ENCODE measurements at regions not wholly inside any gene's neighbourhood (a gene's known extent, or its start where the extent isn't known, plus 50 kb on each side); places are given as distances from the start of the nearest gene placed in this dataset.

DNA sequence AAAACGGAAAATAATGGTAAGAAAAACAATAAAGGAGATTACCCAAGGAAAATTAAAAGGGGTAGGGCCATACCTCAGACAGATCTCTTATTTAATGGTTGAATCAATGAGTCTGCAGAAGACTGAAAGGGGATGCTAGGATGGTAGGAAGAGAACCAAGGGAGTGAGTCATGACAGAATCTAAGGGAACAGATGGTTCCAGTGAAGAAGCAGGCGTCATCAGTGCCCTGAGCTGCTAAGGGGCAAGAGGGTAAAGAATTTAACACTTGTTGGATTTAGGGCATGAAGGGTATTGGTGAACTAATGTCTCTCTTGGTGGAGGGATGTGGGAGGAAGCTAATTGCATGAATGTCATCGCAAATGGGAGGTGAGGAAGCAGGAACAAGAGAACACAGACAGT lies 329.2 kb upstream of the TSHZ3 start:
- no peak overlapping the region for H3K27ac ChIP-seq
- no peak for DNase-seq (ENCODE audit: low spot score)
- CTCF ChIA-PET = no interaction called here
- TF ChIP-seq, protein P1, sequence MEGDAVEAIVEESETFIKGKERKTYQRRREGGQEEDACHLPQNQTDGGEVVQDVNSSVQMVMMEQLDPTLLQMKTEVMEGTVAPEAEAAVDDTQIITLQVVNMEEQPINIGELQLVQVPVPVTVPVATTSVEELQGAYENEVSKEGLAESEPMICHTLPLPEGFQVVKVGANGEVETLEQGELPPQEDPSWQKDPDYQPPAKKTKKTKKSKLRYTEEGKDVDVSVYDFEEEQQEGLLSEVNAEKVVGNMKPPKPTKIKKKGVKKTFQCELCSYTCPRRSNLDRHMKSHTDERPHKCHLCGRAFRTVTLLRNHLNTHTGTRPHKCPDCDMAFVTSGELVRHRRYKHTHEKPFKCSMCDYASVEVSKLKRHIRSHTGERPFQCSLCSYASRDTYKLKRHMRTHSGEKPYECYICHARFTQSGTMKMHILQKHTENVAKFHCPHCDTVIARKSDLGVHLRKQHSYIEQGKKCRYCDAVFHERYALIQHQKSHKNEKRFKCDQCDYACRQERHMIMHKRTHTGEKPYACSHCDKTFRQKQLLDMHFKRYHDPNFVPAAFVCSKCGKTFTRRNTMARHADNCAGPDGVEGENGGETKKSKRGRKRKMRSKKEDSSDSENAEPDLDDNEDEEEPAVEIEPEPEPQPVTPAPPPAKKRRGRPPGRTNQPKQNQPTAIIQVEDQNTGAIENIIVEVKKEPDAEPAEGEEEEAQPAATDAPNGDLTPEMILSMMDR (conservative IDR thresholded peaks at IDR 0.05; ENCODE audit: low read depth) = no peak
- POLR2A ChIA-PET (ENCODE audit: low non-redundant PET) = no interaction called here

DNA sequence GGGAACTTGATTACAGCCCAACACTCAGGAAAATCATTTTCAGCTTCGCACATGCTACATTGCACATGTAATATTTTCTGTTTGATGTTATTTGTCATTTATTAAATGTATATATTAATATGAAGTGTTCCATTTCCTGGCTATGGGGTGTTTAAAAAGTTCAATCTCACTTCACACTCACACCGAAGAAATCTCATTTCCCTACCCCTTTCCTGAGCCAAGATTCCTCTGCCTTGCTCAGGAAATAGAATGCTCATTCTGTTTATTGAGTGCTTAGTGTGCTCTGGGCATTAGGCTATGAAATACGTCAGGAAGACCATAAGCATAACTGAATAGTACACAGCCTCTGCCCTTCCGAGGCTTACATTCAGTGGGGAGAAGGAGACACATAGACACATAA lies 331.9 kb upstream of the TSHZ3 start:
- TF ChIP-seq, protein P1 (conservative IDR thresholded peaks at IDR 0.05; ENCODE audit: low read depth) = no peak
- H3K27ac ChIP-seq = no peak overlapping the region
- POLR2A ChIA-PET (ENCODE audit: low non-redundant PET) = no interaction called here
- CTCF ChIA-PET = no interaction called here
- DNase-seq (ENCODE audit: low spot score) = no peak

DNA sequence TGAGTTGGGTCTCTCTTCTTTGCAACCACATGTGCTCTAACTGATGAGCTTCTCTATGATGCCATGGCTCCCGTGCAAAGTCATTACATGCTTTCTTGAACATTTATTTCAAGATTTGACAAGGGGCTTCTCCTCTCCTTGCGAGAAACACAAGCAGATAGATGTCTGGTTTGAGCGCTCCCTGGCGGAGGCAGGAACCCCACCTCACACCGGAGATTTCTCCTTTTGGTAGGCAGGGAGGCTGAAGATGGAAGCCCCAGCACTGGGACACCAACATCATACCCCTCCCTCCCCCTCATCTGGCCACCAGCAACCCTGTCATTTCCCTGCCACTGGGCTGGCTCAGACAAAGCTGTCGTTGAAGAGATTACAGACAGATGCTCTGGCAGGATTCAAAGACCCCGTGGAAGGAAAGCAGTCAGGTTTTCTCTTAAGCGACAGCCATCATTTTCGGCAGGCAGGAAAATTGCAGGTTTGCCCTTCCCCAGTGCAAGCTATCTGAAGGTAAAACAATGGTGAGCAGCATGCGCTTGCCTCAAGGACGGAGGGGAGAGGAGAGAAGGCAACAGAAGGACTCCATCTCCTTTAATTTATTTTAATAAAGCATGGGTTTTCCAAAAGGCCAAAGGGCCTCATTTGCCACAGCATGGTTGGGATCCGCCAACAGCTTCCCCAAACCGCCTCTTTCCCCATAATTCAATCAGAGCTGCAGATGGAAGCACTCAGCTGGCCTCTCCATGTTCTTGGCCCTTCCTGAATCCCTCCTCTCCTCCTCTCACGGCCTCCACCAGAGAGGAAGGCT lies 344.1 kb upstream of the TSHZ3 start:
- CTCF ChIA-PET = no interaction called here
- POLR2A ChIA-PET (ENCODE audit: low non-redundant PET) = no interaction called here
- no peak overlapping the region for H3K27ac ChIP-seq
- TF ChIP-seq, protein P1 (conservative IDR thresholded peaks at IDR 0.05; ENCODE audit: low read depth) = no peak
- no peak for DNase-seq (ENCODE audit: low spot score)

DNA sequence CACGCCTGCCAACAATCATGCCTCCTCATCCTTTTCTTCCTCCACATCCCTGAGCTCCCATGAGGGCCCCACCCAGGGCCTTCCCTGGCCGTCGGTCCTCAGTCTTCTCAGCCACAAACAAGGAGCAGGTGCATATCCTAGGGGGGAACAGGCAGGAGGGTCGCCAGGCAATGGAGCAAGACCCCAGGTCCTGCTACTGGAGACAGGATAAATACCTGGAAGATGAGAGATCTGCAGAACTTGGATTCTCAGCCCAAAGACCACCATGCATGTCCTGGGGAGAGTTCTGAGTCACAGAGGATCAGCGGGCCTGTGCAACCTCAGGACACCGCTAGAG lies 344.7 kb upstream of the TSHZ3 start:
- POLR2A ChIA-PET (ENCODE audit: low non-redundant PET) = no interaction called here
- CTCF ChIA-PET = no interaction called here
- TF ChIP-seq, protein P1 (conservative IDR thresholded peaks at IDR 0.05; ENCODE audit: low read depth) = no peak
- DNase-seq (ENCODE audit: low spot score) = no peak
- no peak overlapping the region for H3K27ac ChIP-seq

DNA sequence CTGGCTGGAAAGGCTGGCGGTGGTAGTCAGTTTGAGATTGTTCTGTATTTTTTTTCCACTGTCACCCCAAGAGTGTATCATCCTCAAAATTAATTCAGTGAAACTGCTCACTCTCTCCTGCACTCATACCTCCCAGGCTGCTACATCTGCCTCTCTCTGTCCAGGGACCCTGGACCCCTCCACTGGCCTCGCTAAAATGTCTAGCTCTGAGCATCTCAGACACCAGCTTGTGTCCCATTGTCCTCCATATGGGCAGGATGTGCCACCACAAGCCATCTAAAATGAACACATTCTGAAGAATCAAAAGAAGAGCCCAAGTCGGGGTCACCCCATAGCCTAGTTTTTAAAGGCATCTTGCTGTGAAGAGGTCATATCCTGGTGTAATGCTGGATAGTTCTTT lies 345.5 kb upstream of the TSHZ3 start:
- no peak overlapping the region for H3K27ac ChIP-seq
- ChIA-PET CTCF (no interaction called here), POLR2A (ENCODE audit: low non-redundant PET) (no interaction called here)
- TF ChIP-seq, protein P1 (conservative IDR thresholded peaks at IDR 0.05; ENCODE audit: low read depth) = no peak
- no peak for DNase-seq (ENCODE audit: low spot score)

DNA sequence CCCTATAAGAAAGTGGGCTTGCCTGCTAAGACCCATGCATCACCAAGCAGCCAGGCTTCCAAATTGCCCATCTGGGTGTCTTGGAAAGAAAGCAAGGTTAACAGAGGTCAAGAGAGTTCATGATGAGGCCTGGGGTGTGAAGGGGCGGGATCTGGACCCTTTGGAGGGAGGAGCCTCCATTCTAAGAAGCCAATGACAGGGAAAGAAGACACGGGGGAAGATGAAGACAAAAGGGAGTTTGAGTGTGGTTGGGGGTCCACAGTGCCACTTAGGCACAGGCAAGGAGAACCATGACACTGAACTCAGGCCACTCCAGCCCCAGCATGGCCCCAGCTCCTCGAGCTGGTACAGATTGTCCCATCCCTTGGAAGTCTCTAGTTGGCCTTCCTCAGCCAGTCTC lies 350.2 kb upstream of the TSHZ3 start:
- no peak for DNase-seq (ENCODE audit: low spot score)
- CTCF ChIA-PET = no interaction called here
- no peak overlapping the region for H3K27ac ChIP-seq
- TF ChIP-seq, protein P1 (conservative IDR thresholded peaks at IDR 0.05; ENCODE audit: low read depth) = no peak
- POLR2A ChIA-PET (ENCODE audit: low non-redundant PET) = no interaction called here
